Erythroblast (primary cell): ENCODE measurements at regions not wholly inside any gene's neighbourhood (a gene's known extent, or its start where the extent isn't known, plus 50 kb on each side); places are given as distances from the start of the nearest gene placed in this dataset.

Experiments
- GATA1 ChIP-seq: IDR thresholded peaks from 2 replicates; pipeline ENCODE4 v1.6.1; 2011; ENCODE audit warnings: low read depth, mild to moderate bottlenecking, control low read depth, low read length, moderate library complexity
- POLR2A ChIP-seq: IDR thresholded peaks from 2 replicates; pipeline ENCODE4 v1.6.1; 2011; ENCODE audit warnings: mild to moderate bottlenecking, low read length

- TF ChIP-seq POLR2A, result no peak
- TF ChIP-seq GATA1, result no peak
These were observed 56.0 kb upstream of the LRPPRC start for GRCh38 chr2:44051593-44052347.
